A673 (cell line): ENCODE measurements at regions not wholly inside any gene's neighbourhood (a gene's known extent, or its start where the extent isn't known, plus 50 kb on each side); places are given as distances from the start of the nearest gene placed in this dataset.

Source experiments
- BruUV-seq: library from RNA; stranded (reverse); fragments of 400-500 nt; replicated peaks from 2 replicates; lab custom pipeline; 2021; lab: Mats Ljungman, UMichigan
- CTCF ChIA-PET: fragments of 300-600 bp; sonication (Branson Sonifier 250); formaldehyde crosslinking; loops from one replicate; lab custom pipeline; 2022; ENCODE audit warnings: antibody characterized with exemption; lab: Charles Lee
- POLR2A ChIA-PET: fragments of 300-600 bp; sonication (Branson Sonifier 250); formaldehyde crosslinking; loops from one replicate; lab custom pipeline; 2022; ENCODE audit warnings: antibody characterized with exemption; ENCODE audit not compliant: low non-redundant PET; lab: Charles Lee
- DNase-seq: peaks from one replicate; pipeline ENCODE4 v3.0.0-alpha.2; 2015; ENCODE audit warnings: low spot score
- H3K27ac ChIP-seq: fragments of 200-600 bp; sonication (generic); 2 replicates; pipeline ENCODE4 v1.5.1; 2016; ENCODE audit warnings: mixed run types, low read depth, mild to moderate bottlenecking, mixed read lengths, antibody characterized with exemption, low read length; ENCODE audit not compliant: poor library complexity, severe bottlenecking
- H3K27me3 ChIP-seq: fragments of 200-600 bp; sonication (generic); replicated peaks from 2 replicates; pipeline ENCODE4 v1.6.1; 2017; ENCODE audit warnings: mixed run types, low read depth, mild to moderate bottlenecking, mixed read lengths, antibody characterized with exemption, low read length; ENCODE audit not compliant: insufficient read depth, poor library complexity
- H3K36me3 ChIP-seq: fragments of 200-600 bp; sonication (generic); 2 replicates; pipeline ENCODE4 v1.6.1; 2016; ENCODE audit warnings: mixed run types, mild to moderate bottlenecking, mixed read lengths, antibody characterized with exemption, low read length; ENCODE audit not compliant: insufficient read depth, poor library complexity, severe bottlenecking
- H3K4me1 ChIP-seq: fragments of 200-600 bp; sonication (generic); 2 replicates; pipeline ENCODE4 v1.6.1; 2017; ENCODE audit warnings: mixed run types, mild to moderate bottlenecking, mixed read lengths, antibody characterized with exemption, low read length; ENCODE audit not compliant: insufficient read depth, poor library complexity, severe bottlenecking
- H3K4me3 ChIP-seq: fragments of 200-600 bp; sonication (generic); 2 replicates; pipeline ENCODE4 v1.5.1; 2016; ENCODE audit warnings: low read depth, mixed run types, mild to moderate bottlenecking, mixed read lengths, low read length; ENCODE audit not compliant: poor library complexity, severe bottlenecking
- H3K9me3 ChIP-seq: fragments of 200-600 bp; sonication (generic); 2 replicates; pipeline ENCODE4 v1.6.1; 2016; ENCODE audit warnings: mixed run types, low read depth, mild to moderate bottlenecking, mixed read lengths, antibody characterized with exemption, low read length; ENCODE audit not compliant: poor library complexity, severe bottlenecking
- CTCF ChIP-seq: fragments of 300-800, 200-600 bp; sonication (generic); conservative IDR thresholded peaks from 2 replicates; pipeline ENCODE4 v1.5.1; 2017; ENCODE audit warnings: low read depth, mild to moderate bottlenecking, antibody characterized with exemption, low read length, moderate library complexity, mixed read lengths
- EZH2 ChIP-seq: fragments of 200-600 bp; sonication (generic); IDR thresholded peaks from 2 replicates; pipeline ENCODE4 v1.6.1; 2017; ENCODE audit warnings: borderline replicate concordance, low read depth, mild to moderate bottlenecking, mixed read lengths, antibody characterized with exemption, low read length; ENCODE audit not compliant: poor library complexity, severe bottlenecking
- intact Hi-C: fragments of 100-400 bp; cut with micrococcal nuclease; formaldehyde crosslinking; loops from one replicate; pipeline ENCODE4 v1.10.0; 2022; ENCODE audit not compliant: unreplicated experiment

DNA sequence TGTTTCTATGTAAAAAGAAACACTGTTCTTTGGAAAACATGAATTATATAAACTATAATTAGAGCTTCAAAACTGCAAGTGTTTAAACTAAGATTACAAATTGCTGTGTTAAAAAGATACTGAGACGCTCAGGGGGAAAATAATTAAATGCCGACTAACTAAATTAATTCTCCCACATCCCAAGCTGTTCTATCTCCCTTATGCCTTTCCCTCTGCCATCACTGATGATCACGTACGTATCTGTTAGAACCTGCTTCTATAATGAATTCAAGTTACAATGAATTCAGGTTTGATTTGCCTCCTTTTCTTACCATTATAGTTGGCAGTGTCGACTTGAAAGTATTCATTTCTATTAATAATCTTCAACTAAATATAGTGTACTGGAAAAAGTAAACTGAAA is 349.9 kb upstream of the CDH6 start:
- ChIA-PET CTCF (no interaction called here), POLR2A (no interaction called here)
- no peak for DNase-seq
- Histone ChIP-seq H3K4me1 (no peaks in the 10 kb centered on the region), H3K27ac (no peak overlapping the region), H3K36me3 (no peaks in the 10 kb centered on the region), H3K9me3 (no peaks in the 10 kb centered on the region), H3K27me3 (no peaks in the 10 kb centered on the region), H3K4me3 (no peak overlapping the region)
- intact Hi-C loops = no loop called here
- no TSS peak for BruUV-seq
- TF ChIP-seq EZH2 (no peak), CTCF (no peak)

- DNase-seq = no peak
- CTCF ChIA-PET = no interaction called here
- no peak overlapping the region for H3K4me3 ChIP-seq
- H3K27me3 ChIP-seq = no peaks in the 10 kb centered on the region
- H3K36me3 ChIP-seq = no peaks in the 10 kb centered on the region
- no peaks in the 10 kb centered on the region for H3K9me3 ChIP-seq
- POLR2A ChIA-PET = no interaction called here
- H3K27ac ChIP-seq = no peak overlapping the region
- TF ChIP-seq EZH2 (no peak), CTCF (no peak)
- intact Hi-C loops = no loop called here
- BruUV-seq = no TSS peak
- H3K4me1 ChIP-seq = no peaks in the 10 kb centered on the region
Observed at GRCh38 chr5:30839956-30840355, 353.5 kb upstream of the CDH6 start.

GRCh38 chr5:30838936-30839496 is 354.5 kb upstream of the CDH6 start:
- CTCF ChIA-PET = no interaction called here
- no peak overlapping the region for H3K27ac ChIP-seq
- DNase-seq = no peak
- H3K4me3 ChIP-seq = no peak overlapping the region
- POLR2A ChIA-PET = no interaction called here
- no peaks in the 10 kb centered on the region for H3K36me3 ChIP-seq
- intact Hi-C loops = no loop called here
- no peaks in the 10 kb centered on the region for H3K4me1 ChIP-seq
- H3K27me3 ChIP-seq = no peaks in the 10 kb centered on the region
- BruUV-seq = no TSS peak
- no peak for TF ChIP-seq CTCF
- H3K9me3 ChIP-seq = no peaks in the 10 kb centered on the region
